Neural cell (in vitro differentiated cells): ENCODE measurements at regions not wholly inside any gene's neighbourhood (a gene's known extent, or its start where the extent isn't known, plus 50 kb on each side); places are given as distances from the start of the nearest gene placed in this dataset.

Experiments used
- EZH2 ChIP-seq: fragments of 200-600, 300-800 bp; shearing (Covaris generic), sonication (generic); IDR thresholded peaks from 2 replicates; pipeline ENCODE4 v1.6.1; 2014; ENCODE audit warnings: antibody characterized with exemption, low read length, borderline replicate concordance, mild to moderate bottlenecking; ENCODE audit not compliant: insufficient read depth, poor library complexity, severe bottlenecking
- MXI1 ChIP-seq: fragments of 450-650 bp; conservative IDR thresholded peaks from 2 replicates; pipeline ENCODE4 v1.6.1; 2014; ENCODE audit warnings: antibody characterized with exemption, mild to moderate bottlenecking; ENCODE audit not compliant: poor library complexity, severe bottlenecking
- POLR2AphosphoS5 ChIP-seq: IDR thresholded peaks from 2 replicates; pipeline ENCODE4 v1.6.1; 2012
- TAF1 ChIP-seq: IDR thresholded peaks from 2 replicates; pipeline ENCODE4 v1.6.1; 2012; ENCODE audit warnings: low read depth
- TF ChIP-seq, protein P1 (sequence below): fragments of 450-650 bp; IDR thresholded peaks from 2 replicates; pipeline ENCODE4 v1.5.1; 2014; ENCODE audit warnings: antibody characterized with exemption, mild to moderate bottlenecking, moderate library complexity; ENCODE audit not compliant: poor library complexity, severe bottlenecking
- TF ChIP-seq, protein P2 (sequence below): IDR thresholded peaks from 2 replicates; pipeline ENCODE4 v1.6.1; 2012; ENCODE audit warnings: borderline replicate concordance

DNA sequence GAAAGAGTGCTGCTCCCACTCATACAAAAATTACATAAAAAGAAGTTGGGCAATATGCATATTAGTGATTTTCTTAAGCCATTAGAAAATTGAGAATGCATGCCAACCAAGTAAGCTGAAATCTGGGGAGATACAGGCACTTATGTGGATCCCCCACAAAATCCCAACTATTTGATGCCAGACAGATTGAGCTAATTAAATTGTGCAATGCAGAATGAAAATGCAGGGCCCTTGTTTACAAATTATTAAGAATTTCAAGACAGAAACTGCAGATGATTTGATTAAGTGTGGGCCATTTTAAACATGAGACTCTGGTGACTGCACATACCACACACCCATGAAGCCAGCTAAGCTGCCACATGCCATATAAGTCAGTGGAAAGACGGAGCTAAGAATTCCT is 554.5 kb downstream of the CBLN2 start:
- no peak for TF ChIP-seq MXI1
- TF ChIP-seq POLR2AphosphoS5, result no peak
- TF ChIP-seq, protein P1, sequence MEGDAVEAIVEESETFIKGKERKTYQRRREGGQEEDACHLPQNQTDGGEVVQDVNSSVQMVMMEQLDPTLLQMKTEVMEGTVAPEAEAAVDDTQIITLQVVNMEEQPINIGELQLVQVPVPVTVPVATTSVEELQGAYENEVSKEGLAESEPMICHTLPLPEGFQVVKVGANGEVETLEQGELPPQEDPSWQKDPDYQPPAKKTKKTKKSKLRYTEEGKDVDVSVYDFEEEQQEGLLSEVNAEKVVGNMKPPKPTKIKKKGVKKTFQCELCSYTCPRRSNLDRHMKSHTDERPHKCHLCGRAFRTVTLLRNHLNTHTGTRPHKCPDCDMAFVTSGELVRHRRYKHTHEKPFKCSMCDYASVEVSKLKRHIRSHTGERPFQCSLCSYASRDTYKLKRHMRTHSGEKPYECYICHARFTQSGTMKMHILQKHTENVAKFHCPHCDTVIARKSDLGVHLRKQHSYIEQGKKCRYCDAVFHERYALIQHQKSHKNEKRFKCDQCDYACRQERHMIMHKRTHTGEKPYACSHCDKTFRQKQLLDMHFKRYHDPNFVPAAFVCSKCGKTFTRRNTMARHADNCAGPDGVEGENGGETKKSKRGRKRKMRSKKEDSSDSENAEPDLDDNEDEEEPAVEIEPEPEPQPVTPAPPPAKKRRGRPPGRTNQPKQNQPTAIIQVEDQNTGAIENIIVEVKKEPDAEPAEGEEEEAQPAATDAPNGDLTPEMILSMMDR, result no peak
- no peak for TF ChIP-seq TAF1
- TF ChIP-seq, protein P2, sequence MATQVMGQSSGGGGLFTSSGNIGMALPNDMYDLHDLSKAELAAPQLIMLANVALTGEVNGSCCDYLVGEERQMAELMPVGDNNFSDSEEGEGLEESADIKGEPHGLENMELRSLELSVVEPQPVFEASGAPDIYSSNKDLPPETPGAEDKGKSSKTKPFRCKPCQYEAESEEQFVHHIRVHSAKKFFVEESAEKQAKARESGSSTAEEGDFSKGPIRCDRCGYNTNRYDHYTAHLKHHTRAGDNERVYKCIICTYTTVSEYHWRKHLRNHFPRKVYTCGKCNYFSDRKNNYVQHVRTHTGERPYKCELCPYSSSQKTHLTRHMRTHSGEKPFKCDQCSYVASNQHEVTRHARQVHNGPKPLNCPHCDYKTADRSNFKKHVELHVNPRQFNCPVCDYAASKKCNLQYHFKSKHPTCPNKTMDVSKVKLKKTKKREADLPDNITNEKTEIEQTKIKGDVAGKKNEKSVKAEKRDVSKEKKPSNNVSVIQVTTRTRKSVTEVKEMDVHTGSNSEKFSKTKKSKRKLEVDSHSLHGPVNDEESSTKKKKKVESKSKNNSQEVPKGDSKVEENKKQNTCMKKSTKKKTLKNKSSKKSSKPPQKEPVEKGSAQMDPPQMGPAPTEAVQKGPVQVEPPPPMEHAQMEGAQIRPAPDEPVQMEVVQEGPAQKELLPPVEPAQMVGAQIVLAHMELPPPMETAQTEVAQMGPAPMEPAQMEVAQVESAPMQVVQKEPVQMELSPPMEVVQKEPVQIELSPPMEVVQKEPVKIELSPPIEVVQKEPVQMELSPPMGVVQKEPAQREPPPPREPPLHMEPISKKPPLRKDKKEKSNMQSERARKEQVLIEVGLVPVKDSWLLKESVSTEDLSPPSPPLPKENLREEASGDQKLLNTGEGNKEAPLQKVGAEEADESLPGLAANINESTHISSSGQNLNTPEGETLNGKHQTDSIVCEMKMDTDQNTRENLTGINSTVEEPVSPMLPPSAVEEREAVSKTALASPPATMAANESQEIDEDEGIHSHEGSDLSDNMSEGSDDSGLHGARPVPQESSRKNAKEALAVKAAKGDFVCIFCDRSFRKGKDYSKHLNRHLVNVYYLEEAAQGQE, result no peak
- TF ChIP-seq EZH2, result no peak
